ENCODE measurements at regions not wholly inside any gene's neighbourhood (a gene's known extent, or its start where the extent isn't known, plus 50 kb on each side); places are given as distances from the start of the nearest gene placed in this dataset.

GRCh38 chr1:57696043-57696442, 272.2 kb upstream of the DAB1 start:
- H3K4me3 ChIP-seq (ENCODE audit: low read depth, low read length): no peak overlapping the region

GRCh38 chr1:57686306-57686705, 262.4 kb upstream of the DAB1 start:
- no peak overlapping the region for H3K4me3 ChIP-seq (ENCODE audit: low read depth, low read length)

GRCh38 chr1:57683037-57683942, 259.4 kb upstream of the DAB1 start:
- no peak overlapping the region for H3K4me3 ChIP-seq (ENCODE audit: low read depth, low read length)

GRCh38 chr1:57678138-57678537, 254.3 kb upstream of the DAB1 start:
- no peak overlapping the region for H3K4me3 ChIP-seq (ENCODE audit: low read depth, low read length)

GRCh38 chr1:57675776-57676175, 251.9 kb upstream of the DAB1 start:
- no peak overlapping the region for H3K4me3 ChIP-seq (ENCODE audit: low read depth, low read length)

GRCh38 chr1:57674801-57675200, 250.9 kb upstream of the DAB1 start:
- no peak overlapping the region for H3K4me3 ChIP-seq (ENCODE audit: low read depth, low read length)

- no peak overlapping the region for H3K4me3 ChIP-seq (ENCODE audit: low read depth, low read length)
Observed at GRCh38 chr1:57672346-57673140, 248.7 kb upstream of the DAB1 start.

- no peak overlapping the region for H3K4me3 ChIP-seq (ENCODE audit: low read depth, low read length)
Observed at GRCh38 chr1:57671750-57672149, 247.9 kb upstream of the DAB1 start.

GRCh38 chr1:57659804-57660203, 235.9 kb upstream of the DAB1 start:
- no peak overlapping the region for H3K4me3 ChIP-seq (ENCODE audit: low read depth, low read length)

GRCh38 chr1:57655161-57655560, 231.3 kb upstream of the DAB1 start:
- H3K4me3 ChIP-seq (ENCODE audit: low read depth, low read length): no peak overlapping the region

GRCh38 chr1:57644667-57645066, 220.8 kb upstream of the DAB1 start:
- no peak overlapping the region for H3K4me3 ChIP-seq (ENCODE audit: low read depth, low read length)

- no peak overlapping the region for H3K4me3 ChIP-seq (ENCODE audit: low read depth, low read length)
Observed at GRCh38 chr1:57638239-57638638, 214.4 kb upstream of the DAB1 start.

GRCh38 chr1:57637155-57637554, 213.3 kb upstream of the DAB1 start:
- no peak overlapping the region for H3K4me3 ChIP-seq (ENCODE audit: low read depth, low read length)

- no peak overlapping the region for H3K4me3 ChIP-seq (ENCODE audit: low read depth, low read length)
Observed at GRCh38 chr1:57633881-57634280, 210.0 kb upstream of the DAB1 start.

GRCh38 chr1:57633056-57633455, 209.2 kb upstream of the DAB1 start:
- no peak overlapping the region for H3K4me3 ChIP-seq (ENCODE audit: low read depth, low read length)

- no peak overlapping the region for H3K4me3 ChIP-seq (ENCODE audit: low read depth, low read length)
Observed at GRCh38 chr1:57632401-57632800, 208.5 kb upstream of the DAB1 start.

GRCh38 chr1:57627612-57628011, 203.8 kb upstream of the DAB1 start:
- H3K4me3 ChIP-seq (ENCODE audit: low read depth, low read length): no peak overlapping the region

GRCh38 chr1:57623791-57624538, 200.1 kb upstream of the DAB1 start:
- no peak overlapping the region for H3K4me3 ChIP-seq (ENCODE audit: low read depth, low read length)

- H3K4me3 ChIP-seq (ENCODE audit: low read depth, low read length): no peak overlapping the region
Observed at GRCh38 chr1:57623039-57623790, 199.4 kb upstream of the DAB1 start.

- H3K4me3 ChIP-seq (ENCODE audit: low read depth, low read length): no peak overlapping the region
Observed at GRCh38 chr1:57621776-57622175, 197.9 kb upstream of the DAB1 start.

GRCh38 chr1:57620605-57621004, 196.7 kb upstream of the DAB1 start:
- H3K4me3 ChIP-seq (ENCODE audit: low read depth, low read length): no peak overlapping the region

Data from iPS-11a (cell line).